ENCODE measurements at regions not wholly inside any gene's neighbourhood (a gene's known extent, or its start where the extent isn't known, plus 50 kb on each side); places are given as distances from the start of the nearest gene placed in this dataset.

- Histone ChIP-seq H2AFZ (ENCODE audit: low read depth, low read length) (no peak overlapping the region), H3K4me2 (ENCODE audit: low read length) (no peak overlapping the region), H3F3A (ENCODE audit: insufficient read depth, low read length, poor library complexity, severe bottlenecking) (no peaks in the 10 kb centered on the region), H3K79me2 (replicated peaks; ENCODE audit: insufficient read depth, low read length) (no peaks in the 10 kb centered on the region), H3K9me3 (ENCODE audit: low read length) (no peaks in the 10 kb centered on the region), H3K4me3 (ENCODE audit: low read length) (no peak overlapping the region), H3K9ac (ENCODE audit: low read length) (no peak overlapping the region), H3K27me3 (ENCODE audit: insufficient read depth, low read depth, low read length) (no peaks in the 10 kb centered on the region), H3K36me3 (ENCODE audit: insufficient read depth, low read length) (no peaks in the 10 kb centered on the region), H4K20me1 (ENCODE audit: insufficient read depth) (no peaks in the 10 kb centered on the region), H3K27ac (ENCODE audit: low read length) (no peak overlapping the region), H3K9me2 (ENCODE audit: insufficient read depth, low read length) (no peaks in the 10 kb centered on the region)
- no peak for TF ChIP-seq EZH2 (IDR thresholded peaks at IDR 0.05; ENCODE audit: borderline replicate concordance, insufficient read depth, low read length, poor library complexity, severe bottlenecking)
- TF ChIP-seq EP300 (conservative IDR thresholded peaks at IDR 0.05; ENCODE audit: poor library complexity, severe bottlenecking): no peak
- no peak for TF ChIP-seq TAF1 (IDR thresholded peaks at IDR 0.05; ENCODE audit: low read depth)
- TF ChIP-seq, protein P1, sequence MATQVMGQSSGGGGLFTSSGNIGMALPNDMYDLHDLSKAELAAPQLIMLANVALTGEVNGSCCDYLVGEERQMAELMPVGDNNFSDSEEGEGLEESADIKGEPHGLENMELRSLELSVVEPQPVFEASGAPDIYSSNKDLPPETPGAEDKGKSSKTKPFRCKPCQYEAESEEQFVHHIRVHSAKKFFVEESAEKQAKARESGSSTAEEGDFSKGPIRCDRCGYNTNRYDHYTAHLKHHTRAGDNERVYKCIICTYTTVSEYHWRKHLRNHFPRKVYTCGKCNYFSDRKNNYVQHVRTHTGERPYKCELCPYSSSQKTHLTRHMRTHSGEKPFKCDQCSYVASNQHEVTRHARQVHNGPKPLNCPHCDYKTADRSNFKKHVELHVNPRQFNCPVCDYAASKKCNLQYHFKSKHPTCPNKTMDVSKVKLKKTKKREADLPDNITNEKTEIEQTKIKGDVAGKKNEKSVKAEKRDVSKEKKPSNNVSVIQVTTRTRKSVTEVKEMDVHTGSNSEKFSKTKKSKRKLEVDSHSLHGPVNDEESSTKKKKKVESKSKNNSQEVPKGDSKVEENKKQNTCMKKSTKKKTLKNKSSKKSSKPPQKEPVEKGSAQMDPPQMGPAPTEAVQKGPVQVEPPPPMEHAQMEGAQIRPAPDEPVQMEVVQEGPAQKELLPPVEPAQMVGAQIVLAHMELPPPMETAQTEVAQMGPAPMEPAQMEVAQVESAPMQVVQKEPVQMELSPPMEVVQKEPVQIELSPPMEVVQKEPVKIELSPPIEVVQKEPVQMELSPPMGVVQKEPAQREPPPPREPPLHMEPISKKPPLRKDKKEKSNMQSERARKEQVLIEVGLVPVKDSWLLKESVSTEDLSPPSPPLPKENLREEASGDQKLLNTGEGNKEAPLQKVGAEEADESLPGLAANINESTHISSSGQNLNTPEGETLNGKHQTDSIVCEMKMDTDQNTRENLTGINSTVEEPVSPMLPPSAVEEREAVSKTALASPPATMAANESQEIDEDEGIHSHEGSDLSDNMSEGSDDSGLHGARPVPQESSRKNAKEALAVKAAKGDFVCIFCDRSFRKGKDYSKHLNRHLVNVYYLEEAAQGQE (IDR thresholded peaks at IDR 0.05; ENCODE audit: borderline replicate concordance): no peak
- no peak for TF ChIP-seq CTCF (IDR thresholded peaks at IDR 0.05; ENCODE audit: poor library complexity, severe bottlenecking)
- TF ChIP-seq SMC3 (conservative IDR thresholded peaks at IDR 0.05; ENCODE audit: poor library complexity): no peak
- TF ChIP-seq MXI1 (conservative IDR thresholded peaks at IDR 0.05; ENCODE audit: poor library complexity, severe bottlenecking): no peak
- TF ChIP-seq POLR2AphosphoS5 (IDR thresholded peaks at IDR 0.05): no peak
- no peak for TF ChIP-seq RAD21 (conservative IDR thresholded peaks at IDR 0.05)
Measured at GRCh38 chr1:208347191-208347590, 103.0 kb upstream of the PLXNA2 start.

DNA sequence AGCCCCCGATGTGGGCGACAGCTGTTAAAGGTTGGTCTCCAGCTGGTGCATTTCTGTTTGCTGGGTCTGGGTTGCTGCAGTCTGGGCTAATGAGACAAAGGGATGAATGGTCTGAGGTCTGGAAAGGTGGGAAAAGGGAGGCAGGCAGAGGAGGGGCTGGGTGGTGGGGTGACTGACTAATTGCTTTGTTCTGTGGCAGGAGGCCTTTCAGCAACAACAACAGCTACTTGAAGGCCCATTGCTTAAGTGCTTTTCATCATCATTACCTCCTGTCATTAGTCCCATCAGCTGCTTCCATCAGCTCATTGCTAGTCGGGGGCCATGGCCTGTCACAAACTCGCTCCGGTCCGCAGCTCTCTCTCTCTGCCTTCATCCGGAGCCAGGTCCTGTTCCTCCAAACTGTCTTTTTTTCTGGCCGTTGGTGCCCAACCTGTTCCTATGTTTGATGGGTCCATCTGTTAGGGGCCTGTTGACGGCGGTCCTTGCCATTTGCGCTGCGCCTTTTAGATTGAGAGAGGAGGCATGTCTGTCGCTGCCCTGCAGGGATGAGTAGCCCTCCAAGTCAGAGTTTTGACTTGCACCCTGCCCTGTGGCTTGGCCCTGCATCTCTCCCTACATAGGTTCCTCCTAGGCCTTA lies 105.6 kb upstream of the PLXNA2 start:
- Histone ChIP-seq H3K36me3 (ENCODE audit: insufficient read depth, low read length) (no peaks in the 10 kb centered on the region), H3K9ac (ENCODE audit: low read length) (no peak overlapping the region), H3K4me2 (ENCODE audit: low read length) (no peak overlapping the region), H3K9me3 (ENCODE audit: low read length) (no peaks in the 10 kb centered on the region), H3K79me2 (replicated peaks; ENCODE audit: insufficient read depth, low read length) (no peaks in the 10 kb centered on the region), H2AFZ (ENCODE audit: low read depth, low read length) (no peak overlapping the region), H3K9me2 (ENCODE audit: insufficient read depth, low read length) (no peaks in the 10 kb centered on the region), H4K20me1 (ENCODE audit: insufficient read depth) (no peaks in the 10 kb centered on the region), H3K4me3 (ENCODE audit: low read length) (no peak overlapping the region), H3K27ac (ENCODE audit: low read length) (peak overlapping the region; percentile 48), H3K27me3 (ENCODE audit: insufficient read depth, low read depth, low read length) (no peaks in the 10 kb centered on the region), H3F3A (ENCODE audit: insufficient read depth, low read length, poor library complexity, severe bottlenecking) (no peaks in the 10 kb centered on the region)
- TF ChIP-seq POLR2AphosphoS5 (IDR thresholded peaks at IDR 0.05): peak; percentile 50
- TF ChIP-seq EP300 (conservative IDR thresholded peaks at IDR 0.05; ENCODE audit: poor library complexity, severe bottlenecking): no peak
